ENCODE measurements at regions not wholly inside any gene's neighbourhood (a gene's known extent, or its start where the extent isn't known, plus 50 kb on each side); places are given as distances from the start of the nearest gene placed in this dataset.

GRCh38 chr2:76668279-76668678 lies 853.9 kb downstream of the LRRTM4 start:
- no peak for TF ChIP-seq CTCF (conservative IDR thresholded peaks at IDR 0.05)
- no peak for TF ChIP-seq ZFX (IDR thresholded peaks at IDR 0.05)

Measured in C4-2B (cell line).